Stimulated activated CD4-positive, alpha-beta T cell treated with anti-CD3 and anti-CD28 coated beads, Interleukin-15, amount 100 ng/mL, for 48 hours (primary cell): ENCODE measurements at regions not wholly inside any gene's neighbourhood (a gene's known extent, or its start where the extent isn't known, plus 50 kb on each side); places are given as distances from the start of the nearest gene placed in this dataset.

ENCODE experiments used
- DNase-seq, 2 donors: peaks; one replicate each; pipeline ENCODE4 v3.0.0-alpha.2; 2020; ENCODE audit warnings: low read depth in 2 of 2

DNA sequence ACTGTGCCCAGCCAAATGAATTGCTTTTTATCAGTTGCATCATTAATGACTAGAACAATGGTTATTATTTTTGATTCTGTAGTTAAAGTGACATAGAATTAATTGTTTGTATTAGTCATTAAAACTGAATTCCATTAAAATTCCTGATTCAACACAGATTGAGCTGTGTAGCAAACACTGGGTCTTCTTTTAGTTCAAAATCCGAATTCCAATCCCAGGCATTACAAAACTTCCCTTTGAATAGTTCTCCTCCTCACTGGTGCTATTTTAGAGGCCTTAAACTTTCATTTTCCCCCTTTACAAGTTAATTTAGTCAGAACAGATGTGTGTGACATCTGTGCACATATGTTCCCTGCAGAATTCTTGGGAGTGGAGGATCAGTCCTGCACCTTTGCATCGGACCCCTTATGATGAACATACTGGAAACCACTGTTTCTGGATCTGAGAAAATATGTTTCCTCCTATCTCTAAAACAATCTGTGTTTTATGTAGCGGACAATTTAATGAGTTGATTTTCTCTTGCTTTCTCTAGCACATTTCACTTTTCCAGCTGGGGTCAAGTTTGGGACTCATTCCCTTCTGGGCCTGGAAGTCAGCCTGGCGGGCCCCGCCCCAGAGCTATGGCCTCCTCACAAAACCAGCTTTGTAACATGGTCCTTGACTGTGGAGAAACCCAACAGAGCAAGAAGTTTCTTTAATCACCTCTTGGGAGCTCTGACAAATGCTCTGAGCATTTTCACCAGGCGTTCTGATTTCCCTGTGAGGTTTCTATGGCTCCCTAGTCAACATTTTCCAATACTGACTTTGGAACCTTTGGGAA lies 87.9 kb upstream of the MAMDC2 start:
- DNase-seq: no peak

DNA sequence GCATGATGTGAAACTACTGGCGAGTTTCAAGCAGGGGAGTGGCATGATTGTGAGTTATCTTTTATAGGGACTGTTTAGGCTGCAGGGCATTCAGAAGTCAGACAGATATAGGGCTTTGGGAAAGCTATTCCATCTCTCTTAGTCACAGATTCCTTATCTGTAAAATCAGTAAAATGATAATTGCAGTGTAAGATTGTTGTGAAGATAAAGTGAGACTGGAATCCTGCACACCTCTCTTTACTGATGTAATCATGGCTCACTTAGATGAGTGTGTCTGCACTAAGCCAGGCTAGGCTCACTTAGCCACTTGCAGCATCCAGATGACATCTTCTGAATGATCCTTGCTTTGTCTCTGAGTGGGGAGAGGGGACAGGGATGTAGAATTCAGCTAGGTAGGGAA lies 81.8 kb upstream of the MAMDC2 start:
- DNase-seq: no peak

DNA sequence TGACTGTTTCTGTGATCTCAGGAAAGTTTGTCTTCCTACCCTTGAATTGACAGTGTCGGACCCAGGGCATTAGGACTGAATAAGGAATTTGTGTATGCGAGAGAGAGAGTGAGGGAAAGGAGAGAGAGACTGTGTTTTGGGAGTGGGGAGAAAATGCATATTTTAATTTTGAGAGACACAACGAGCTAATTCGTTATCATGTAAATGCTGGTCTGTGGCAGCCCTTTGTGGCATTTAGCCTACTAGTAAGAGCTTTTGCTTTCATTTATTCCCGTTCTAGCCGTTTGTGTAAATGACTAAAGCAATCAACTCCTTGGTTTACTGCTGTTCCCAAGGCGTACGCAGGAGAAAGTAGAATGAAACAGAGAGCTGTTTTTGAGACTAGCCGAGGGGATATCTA lies 79.8 kb upstream of the MAMDC2 start:
- no peak for DNase-seq

GRCh38 chr9:69964446-69964845 lies 79.2 kb upstream of the MAMDC2 start:
- no peak for DNase-seq

- no peak for DNase-seq
Measured at GRCh38 chr9:69965416-69966145, 78.1 kb upstream of the MAMDC2 start.

DNA sequence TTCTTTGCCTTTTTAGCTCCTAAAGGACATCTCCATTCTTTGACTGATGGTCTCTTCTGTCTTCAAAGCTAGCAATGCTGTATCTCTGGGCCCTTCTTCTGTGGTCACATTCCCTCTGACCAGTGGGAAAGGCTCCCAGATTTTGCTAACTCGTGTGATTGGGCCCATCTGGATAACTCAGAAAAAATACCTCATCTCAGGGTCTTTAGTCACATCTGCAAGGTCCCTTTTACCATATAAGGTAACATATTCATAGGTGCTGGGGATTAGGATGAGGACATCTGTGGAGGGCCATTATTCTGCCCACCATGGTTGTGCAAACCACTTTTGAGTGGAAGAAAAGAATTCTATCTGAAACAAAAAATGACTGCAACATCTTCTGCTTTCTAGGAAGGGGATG lies 76.3 kb upstream of the MAMDC2 start:
- DNase-seq: no peak

GRCh38 chr9:69970001-69970533 lies 73.6 kb upstream of the MAMDC2 start:
- no peak for DNase-seq

DNA sequence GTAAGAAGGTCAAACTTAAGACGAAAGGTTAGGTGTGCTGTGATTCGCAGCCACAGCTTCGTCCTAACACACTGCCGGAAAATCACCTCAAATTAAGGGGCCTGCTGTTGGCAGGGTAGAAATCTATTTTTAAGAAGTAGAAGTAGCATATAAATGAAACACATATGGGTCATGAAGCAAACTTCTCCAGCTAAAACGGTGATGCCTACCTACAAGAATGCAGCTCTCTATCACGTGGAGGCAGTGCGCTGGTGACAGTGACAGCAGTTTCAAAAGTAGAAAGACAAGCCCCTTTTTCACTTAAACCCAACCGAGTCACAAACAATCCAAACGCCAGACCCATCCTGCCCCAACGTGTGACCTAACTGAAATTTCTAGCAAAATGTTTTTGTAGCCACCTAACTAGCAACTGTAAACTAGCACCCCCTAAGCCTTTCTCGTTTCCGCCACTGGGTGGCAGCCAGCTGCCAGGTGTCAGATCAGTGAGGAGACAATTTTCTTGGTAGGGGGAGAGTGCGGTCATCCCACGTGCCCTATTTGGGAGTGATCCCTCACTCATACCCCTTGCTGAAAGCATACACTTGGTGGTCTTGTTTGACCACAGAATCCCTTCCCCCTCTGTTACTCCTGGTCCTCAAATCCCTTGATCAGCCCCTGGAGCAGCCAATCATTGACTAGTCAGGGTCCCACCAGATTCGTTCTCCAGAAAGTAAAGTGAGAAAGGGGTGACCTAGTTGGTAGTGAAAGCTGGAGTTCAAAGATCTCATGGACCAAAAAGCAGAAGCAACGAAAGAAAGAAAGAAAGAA lies 71.8 kb upstream of the MAMDC2 start:
- peak; percentile 13 to 45 for DNase-seq

GRCh38 chr9:69975681-69976080 lies 68.0 kb upstream of the MAMDC2 start:
- DNase-seq: no peak

DNA sequence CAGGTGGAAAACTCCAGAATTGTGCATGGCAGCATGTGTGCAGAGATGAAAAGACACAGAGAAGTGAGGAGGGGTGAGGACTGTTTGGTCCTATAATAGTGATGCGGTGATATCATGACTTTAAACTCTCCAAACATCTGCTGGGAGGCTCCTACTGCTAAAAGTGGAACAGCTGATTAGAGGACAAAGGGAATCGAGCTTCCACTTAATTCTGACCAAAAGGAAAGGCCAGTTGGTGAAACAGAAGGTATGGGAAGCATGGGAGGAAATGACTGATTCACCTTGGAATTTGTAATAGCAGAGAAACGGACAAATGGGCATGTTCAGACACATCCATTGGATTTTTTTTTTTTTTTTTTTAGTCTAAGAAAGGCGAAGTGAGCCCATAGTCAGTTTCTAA lies 67.5 kb upstream of the MAMDC2 start:
- no peak for DNase-seq

- DNase-seq: no peak
Measured at GRCh38 chr9:69980041-69980440, 63.6 kb upstream of the MAMDC2 start.

GRCh38 chr9:69980591-69980990 lies 63.1 kb upstream of the MAMDC2 start:
- no peak for DNase-seq

GRCh38 chr9:69981686-69982445 lies 61.8 kb upstream of the MAMDC2 start:
- DNase-seq: no peak

DNA sequence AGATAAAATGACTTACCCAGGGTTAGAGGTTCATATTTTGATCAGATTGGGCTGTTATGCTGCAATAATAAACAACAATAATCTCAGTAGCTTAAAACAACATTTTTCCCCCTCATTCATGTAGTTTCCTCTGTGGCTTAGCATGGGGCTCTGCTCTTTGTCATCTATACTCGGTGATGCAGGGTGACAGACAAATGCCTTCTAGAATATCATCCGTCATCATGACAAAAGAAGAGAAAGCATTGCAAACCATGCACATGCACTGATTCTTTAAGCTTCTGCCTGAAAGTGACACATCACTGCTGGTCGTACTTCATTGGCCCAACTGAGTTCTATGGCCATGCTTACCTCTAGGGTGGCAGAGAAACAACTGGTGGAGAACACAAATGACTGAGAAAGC lies 58.8 kb upstream of the MAMDC2 start:
- DNase-seq: no peak

DNA sequence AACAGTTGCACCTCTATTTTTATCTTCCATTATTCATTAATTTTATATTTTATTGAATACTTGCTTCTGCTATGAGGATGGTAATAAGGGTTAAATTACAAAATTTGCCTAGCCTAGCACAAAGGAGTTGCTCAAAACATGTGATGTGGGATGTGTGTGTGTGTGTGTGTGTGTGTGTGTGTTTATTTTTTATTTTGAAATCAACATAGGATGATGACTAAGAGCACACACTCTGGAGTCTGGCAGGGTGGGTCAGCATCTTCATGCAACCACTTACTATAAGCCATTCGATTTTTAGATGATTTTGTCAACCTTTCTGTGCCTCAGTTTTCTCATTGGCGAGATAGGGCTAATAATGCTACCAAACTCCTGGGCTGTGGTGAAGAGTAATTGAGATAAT lies 57.7 kb upstream of the MAMDC2 start:
- DNase-seq: no peak

DNA sequence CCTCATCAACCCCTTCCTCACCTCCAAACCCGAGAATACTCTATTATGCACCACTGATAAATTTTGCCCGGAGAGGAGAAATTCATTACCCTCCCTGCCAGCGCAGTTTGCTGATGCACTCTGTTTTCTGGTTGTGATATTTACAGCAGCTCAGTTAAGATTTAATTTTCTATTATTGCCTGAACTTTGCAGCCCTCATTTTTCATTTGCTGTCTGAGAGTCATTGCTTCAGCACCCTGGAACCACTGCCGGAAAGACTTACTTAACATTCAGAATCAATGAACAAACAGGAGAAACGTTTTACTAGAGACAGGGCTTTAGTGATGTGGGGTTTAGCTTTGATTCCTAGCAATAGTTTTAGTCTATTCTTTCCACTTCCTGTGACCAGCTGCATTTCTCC lies 56.7 kb upstream of the MAMDC2 start:
- DNase-seq: no peak

GRCh38 chr9:69987457-69987856 lies 56.2 kb upstream of the MAMDC2 start:
- no peak for DNase-seq

- DNase-seq: no peak
Measured at GRCh38 chr9:69993110-69993509, 50.5 kb upstream of the MAMDC2 start.
